Body of pancreas (tissue), 4 donors: ENCODE measurements at regions not wholly inside any gene's neighbourhood (a gene's known extent, or its start where the extent isn't known, plus 50 kb on each side); places are given as distances from the start of the nearest gene placed in this dataset.

ENCODE experiments used
- ATAC-seq: fragments of 150-250 bp; one replicate; pipeline ENCODE4 v1.9.1; 2016
- DNase-seq, 4 donors: peaks; one replicate each; pipeline ENCODE4 v3.0.0-alpha.2; 2019
- H3K27ac ChIP-seq, 4 donors: fragments of 200-600 bp; sonication (generic); 1 replicate in 3 of 4; 2 replicates in 1 of 4; pipeline versions ENCODE4 v1.5.1 to v1.6.1; 2016 to 2019; ENCODE audit warnings: mild to moderate bottlenecking in 1 of 4, mixed read lengths in 1 of 4, moderate library complexity in 1 of 4
- H3K27me3 ChIP-seq, 2 donors: fragments of 200-600 bp; sonication (generic); one replicate each; pipeline ENCODE4 v1.6.0; 2016; ENCODE audit warnings: mild to moderate bottlenecking in 1 of 2
- H3K36me3 ChIP-seq, 2 donors: fragments of 200-600 bp; sonication (generic); replicated peaks in 1 of 2; 2 replicates each; pipeline ENCODE4 v1.5.1; 2016; ENCODE audit warnings: low read depth in 2 of 2; ENCODE audit not compliant: insufficient read depth in 1 of 2
- H3K4me1 ChIP-seq: fragments of 200-600 bp; sonication (generic); one replicate; pipeline ENCODE4 v1.6.0; 2016
- H3K4me3 ChIP-seq, 2 donors: fragments of 200-600 bp; sonication (generic); 1 replicate in 1 of 2; 2 replicates in 1 of 2; pipeline ENCODE4 v1.5.1; 2016 to 2019
- H3K9me3 ChIP-seq, 3 donors: fragments of 200-600 bp; sonication (generic); 1 replicate in 2 of 3; 2 replicates in 1 of 3; pipeline ENCODE4 v1.5.1; 2016
- CTCF ChIP-seq, 7 experiments: fragments of 450-650 bp in 4 of 7; fragments of 200-600 bp in 3 of 7; sonication (generic) in 3 of 7; IDR thresholded peaks; one replicate each; pipeline ENCODE4 v1.5.1; 2016 to 2019; ENCODE audit warnings: antibody characterized with exemption in 7 of 7
- POLR2A ChIP-seq, 3 donors: fragments of 450-650 bp; IDR thresholded peaks; one replicate each; pipeline ENCODE4 v1.6.1; 2016; ENCODE audit warnings: antibody characterized with exemption in 3 of 3, mild to moderate bottlenecking in 2 of 3
- WGBS, 2 donors: methylation state at CpG; one replicate each; pipeline ENCODE4 v1.1.5; 2017; 5-methylcytosine and 5-hydroxymethylcytosine counted together
- intact Hi-C: fragments of 100-400 bp; cut with DNase I; formaldehyde crosslinking; loops from one replicate; pipeline ENCODE4 v1.15.1; 2023

- no peak overlapping the region for H3K4me3 ChIP-seq
- ATAC-seq: no peak
- no peaks in the 10 kb centered on the region for H3K27me3 ChIP-seq
- H3K4me1 ChIP-seq: no peaks in the 10 kb centered on the region
- intact Hi-C loops: no loop called here
- H3K27ac ChIP-seq: no peak overlapping the region
- 79 to 82% methylated on average over 3 of the region's 3 CpGs for WGBS, 2 donors
- no peaks in the 10 kb centered on the region for H3K9me3 ChIP-seq
- no peaks in the 10 kb centered on the region for H3K36me3 ChIP-seq
- no peak for DNase-seq
- no peak for TF ChIP-seq CTCF (IDR thresholded peaks at IDR 0.05)
- no peak for TF ChIP-seq POLR2A (IDR thresholded peaks at IDR 0.05)
These were observed 389.9 kb downstream of the ADAMTS20 start for GRCh38 chr12:43162138-43162537.

GRCh38 chr12:43159506-43159905 is 392.5 kb downstream of the ADAMTS20 start:
- H3K36me3 ChIP-seq: no peaks in the 10 kb centered on the region
- WGBS, 2 donors: 78 to 79% methylated on average over 2 of the region's 2 CpGs
- no peak overlapping the region for H3K27ac ChIP-seq
- no peak for TF ChIP-seq POLR2A (IDR thresholded peaks at IDR 0.05)
- TF ChIP-seq CTCF (IDR thresholded peaks at IDR 0.05): no peak
- no peaks in the 10 kb centered on the region for H3K4me1 ChIP-seq
- H3K27me3 ChIP-seq: no peaks in the 10 kb centered on the region
- DNase-seq (no peak), ATAC-seq (no peak)
- no peak overlapping the region for H3K4me3 ChIP-seq
- no peaks in the 10 kb centered on the region for H3K9me3 ChIP-seq
- intact Hi-C loops: no loop called here

GRCh38 chr12:43158126-43158525 is 393.9 kb downstream of the ADAMTS20 start:
- H3K27me3 ChIP-seq: no peaks in the 10 kb centered on the region
- WGBS, 2 donors: 84 to 86% methylated on average over 1 of the region's 1 CpG
- no peaks in the 10 kb centered on the region for H3K4me1 ChIP-seq
- ATAC-seq (no peak), DNase-seq (no peak)
- no peaks in the 10 kb centered on the region for H3K9me3 ChIP-seq
- H3K27ac ChIP-seq: no peak overlapping the region
- intact Hi-C loops: no loop called here
- TF ChIP-seq CTCF (IDR thresholded peaks at IDR 0.05): no peak
- TF ChIP-seq POLR2A (IDR thresholded peaks at IDR 0.05): no peak
- no peak overlapping the region for H3K4me3 ChIP-seq
- no peaks in the 10 kb centered on the region for H3K36me3 ChIP-seq

- Histone ChIP-seq H3K4me3 (no peak overlapping the region), H3K9me3 (no peaks in the 10 kb centered on the region), H3K27ac (no peak overlapping the region), H3K4me1 (no peaks in the 10 kb centered on the region), H3K36me3 (no peaks in the 10 kb centered on the region), H3K27me3 (no peaks in the 10 kb centered on the region)
- 77 to 86% methylated on average over 2 of the region's 2 CpGs for WGBS, 2 donors
- DNase-seq: no peak
- no peak for ATAC-seq
- no peak for TF ChIP-seq CTCF (IDR thresholded peaks at IDR 0.05)
- no peak for TF ChIP-seq POLR2A (IDR thresholded peaks at IDR 0.05)
- intact Hi-C loops: no loop called here
These were observed 396.6 kb downstream of the ADAMTS20 start for GRCh38 chr12:43155376-43155775.

GRCh38 chr12:43154498-43155045 is 397.4 kb downstream of the ADAMTS20 start:
- DNase-seq (no peak), ATAC-seq (no peak)

More at GRCh38 chr12:43154498-43155045, 397.4 kb downstream of the ADAMTS20 start:
- no peaks in the 10 kb centered on the region for H3K27me3 ChIP-seq
- H3K4me1 ChIP-seq: no peaks in the 10 kb centered on the region
- TF ChIP-seq POLR2A (IDR thresholded peaks at IDR 0.05) (no peak), CTCF (IDR thresholded peaks at IDR 0.05) (no peak)
- no peaks in the 10 kb centered on the region for H3K9me3 ChIP-seq
- intact Hi-C loops: no loop called here
- no peak overlapping the region for H3K27ac ChIP-seq
- WGBS, 2 donors: 64 to 72% methylated on average over 5 of the region's 5 CpGs
- H3K4me3 ChIP-seq: no peak overlapping the region
- H3K36me3 ChIP-seq: no peaks in the 10 kb centered on the region
